ENCODE measurements at regions not wholly inside any gene's neighbourhood (a gene's known extent, or its start where the extent isn't known, plus 50 kb on each side); places are given as distances from the start of the nearest gene placed in this dataset.

- TF ChIP-seq CTCF (IDR thresholded peaks at IDR 0.05) (no peak), POLR2AphosphoS5 (IDR thresholded peaks at IDR 0.05) (no peak), POLR2A (IDR thresholded peaks at IDR 0.05) (no peak), EP300 (IDR thresholded peaks at IDR 0.05) (no peak)
Observed at GRCh38 chr3:118057086-118057485, 977.6 kb downstream of the IGSF11 start.
